ENCODE measurements at regions not wholly inside any gene's neighbourhood (a gene's known extent, or its start where the extent isn't known, plus 50 kb on each side); places are given as distances from the start of the nearest gene placed in this dataset.
"Not testable (repeated sequence)": the region's sequence is repeated elsewhere in the genome, so short reads cannot be mapped to it uniquely, and the experiment has no call there.

- DNase-seq: no peak
Observed at GRCh38 chr5:6106756-6107155, 271.6 kb downstream of the MED10 start.

GRCh38 chr5:6105320-6105719, 273.0 kb downstream of the MED10 start:
- no peak for DNase-seq

- no peak for DNase-seq
Observed at GRCh38 chr5:6096101-6096500, 282.2 kb downstream of the MED10 start.

- DNase-seq: not testable (repeated sequence)
Observed at GRCh38 chr5:6094180-6094579, 284.2 kb downstream of the MED10 start.

DNA sequence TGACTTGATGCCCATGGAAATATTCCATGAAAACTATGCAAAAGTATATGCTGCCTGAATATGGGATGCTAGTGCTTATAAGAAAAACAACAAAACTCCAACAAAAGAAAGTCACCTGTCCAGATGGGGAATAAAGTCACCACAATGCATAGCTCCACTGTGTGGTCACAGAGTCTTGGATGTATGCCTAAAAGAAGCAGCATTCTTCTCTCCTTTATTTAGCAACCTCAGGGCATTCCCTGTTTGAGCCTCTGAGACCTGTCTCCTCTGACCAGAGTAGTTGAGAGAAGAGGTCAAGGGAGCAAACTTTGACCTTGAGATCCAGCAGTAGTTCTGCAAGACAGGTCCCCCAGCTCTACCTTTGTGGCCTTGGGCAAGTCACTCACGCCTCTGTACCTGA, 287.5 kb downstream of the MED10 start:
- DNase-seq: no peak

DNA sequence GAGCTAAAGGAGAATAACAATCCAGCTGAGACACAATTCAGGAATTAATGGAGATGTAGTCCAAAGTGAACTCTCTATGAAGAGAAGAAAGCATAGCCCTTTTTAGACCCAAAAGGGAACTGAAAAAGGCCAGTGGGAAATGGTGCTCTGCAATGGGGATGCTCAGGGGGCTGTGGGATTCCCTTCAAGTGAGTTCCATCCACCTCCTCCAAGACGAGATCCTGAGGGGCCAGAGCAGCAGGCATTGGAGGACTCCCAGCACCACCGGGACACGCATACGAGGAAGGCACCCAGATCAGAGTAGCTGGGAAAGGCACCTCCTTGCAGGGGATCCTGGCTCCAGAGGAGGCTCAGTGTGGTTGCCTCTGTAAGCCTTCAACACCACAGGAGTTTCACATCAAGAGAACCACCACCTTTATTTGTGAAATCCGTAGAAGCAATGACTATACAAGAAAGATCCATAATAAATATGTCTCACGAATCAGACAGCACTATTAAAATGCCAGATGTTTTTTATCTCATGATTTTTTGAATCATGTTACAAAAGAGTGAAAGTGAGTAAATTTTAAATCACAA, 288.2 kb downstream of the MED10 start:
- DNase-seq: no peak

DNA sequence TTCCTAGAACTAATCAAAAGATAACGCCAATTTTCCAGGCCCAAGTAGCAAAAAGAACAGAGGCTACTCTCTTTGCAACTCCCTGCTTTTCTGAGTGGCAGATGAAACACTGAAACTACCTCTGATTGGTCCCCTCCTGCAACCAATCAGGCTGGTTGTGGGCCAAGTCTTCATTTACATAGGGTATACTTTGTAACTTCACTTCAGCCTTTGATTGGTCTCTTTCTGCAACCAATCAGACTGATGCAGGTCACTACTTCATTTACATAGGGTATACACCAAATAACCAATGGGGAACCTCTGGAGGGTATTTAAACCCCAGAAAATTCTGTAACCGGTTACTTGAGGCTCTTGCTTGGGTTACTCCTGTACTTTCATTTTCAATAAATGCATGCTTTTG, 289.6 kb downstream of the MED10 start:
- DNase-seq: no peak

DNA sequence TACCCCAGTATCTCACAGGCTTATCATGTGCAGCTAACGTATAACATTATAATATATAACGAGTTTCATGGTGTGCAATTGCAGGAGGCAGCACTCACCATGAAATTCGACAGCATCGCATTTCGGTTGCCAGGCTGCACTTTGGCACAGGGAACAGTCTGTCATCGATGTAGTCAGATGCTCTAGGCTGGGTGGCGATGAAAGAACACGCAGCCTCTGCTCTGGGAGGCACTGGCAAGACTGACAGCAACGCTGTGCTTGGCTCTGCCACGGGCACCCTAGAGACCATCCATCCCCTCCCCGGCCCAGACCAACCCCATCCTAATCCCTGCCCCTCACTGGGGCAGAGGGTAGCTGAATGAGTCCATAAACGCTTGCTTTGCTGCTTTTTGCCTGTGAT, 290.8 kb downstream of the MED10 start:
- DNase-seq: no peak

DNA sequence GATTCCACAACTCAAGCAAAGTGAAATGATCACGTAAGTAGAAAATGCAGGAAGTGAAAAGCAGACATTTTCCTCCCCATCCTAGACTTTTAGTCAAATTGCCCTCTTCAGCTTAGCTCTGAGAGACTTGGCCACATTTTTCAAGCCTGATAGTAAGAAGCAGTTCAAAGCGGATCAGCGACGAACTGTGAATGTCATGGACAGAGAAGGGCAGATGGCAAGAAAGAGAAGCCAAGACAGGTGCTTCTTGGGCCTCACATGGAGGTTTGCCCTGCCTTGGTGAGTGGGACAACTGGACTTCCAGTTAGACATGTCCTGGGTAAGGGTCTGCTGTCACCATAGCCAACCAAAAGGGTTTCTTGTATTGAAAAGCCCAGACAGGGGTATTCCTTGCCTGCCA, 291.5 kb downstream of the MED10 start:
- no peak for DNase-seq

- no peak for DNase-seq
Observed at GRCh38 chr5:6085341-6085860, 292.9 kb downstream of the MED10 start.

DNA sequence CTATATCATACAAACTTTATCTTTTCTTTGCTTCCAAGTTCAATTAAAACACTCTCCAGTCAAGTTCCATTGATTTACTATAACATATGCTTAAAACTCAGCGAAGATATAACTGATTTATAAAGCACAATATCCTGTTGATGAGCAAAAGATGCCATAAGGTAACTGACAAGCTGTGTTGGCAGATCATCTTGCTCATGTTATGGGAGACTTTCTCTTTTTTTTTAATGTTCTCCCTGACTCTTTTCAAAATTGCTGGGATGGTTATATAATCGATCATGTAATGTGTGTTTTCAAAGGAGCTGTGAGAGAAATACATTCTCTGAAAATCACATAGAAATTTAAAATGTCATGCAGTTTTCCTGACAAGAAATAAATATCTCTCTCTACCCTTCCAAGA, 293.5 kb downstream of the MED10 start:
- DNase-seq: no peak

- DNase-seq: no peak
Observed at GRCh38 chr5:6084376-6084775, 294.0 kb downstream of the MED10 start.

DNA sequence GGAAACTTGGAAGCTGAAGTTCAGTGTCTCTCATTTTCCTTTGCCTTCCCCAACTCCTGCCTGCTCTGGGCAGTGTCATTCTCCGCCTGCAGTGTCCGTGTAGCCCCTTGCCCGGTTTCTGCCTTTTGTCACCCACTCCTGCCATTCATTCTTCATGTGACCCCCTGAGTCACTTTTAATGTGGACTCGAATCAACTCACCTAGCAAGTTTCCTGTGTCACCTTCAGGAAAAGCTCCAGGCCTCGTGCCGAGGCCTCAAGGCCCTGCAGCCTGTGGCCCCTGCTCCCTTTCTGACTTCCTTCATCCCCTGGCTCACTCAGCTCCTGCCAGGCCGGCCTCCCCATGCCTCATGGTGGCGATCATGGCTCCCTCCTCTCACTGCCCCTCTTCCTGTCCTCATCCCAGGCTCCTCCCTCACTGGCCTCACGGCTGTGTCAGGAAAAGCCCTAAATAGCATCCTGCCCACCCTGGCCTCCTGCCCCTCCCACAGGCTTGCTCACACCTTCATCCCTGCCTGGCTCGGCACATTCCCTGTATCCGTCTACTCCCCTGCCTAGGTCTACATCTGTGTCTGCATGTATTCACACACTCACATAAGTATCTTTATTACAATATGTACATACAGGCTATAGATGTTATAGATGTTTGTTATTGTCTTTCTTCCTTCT, 294.9 kb downstream of the MED10 start:
- DNase-seq: no peak

GRCh38 chr5:6082685-6083084, 295.7 kb downstream of the MED10 start:
- no peak for DNase-seq

- no peak for DNase-seq
Observed at GRCh38 chr5:6081727-6082210, 296.6 kb downstream of the MED10 start.

DNA sequence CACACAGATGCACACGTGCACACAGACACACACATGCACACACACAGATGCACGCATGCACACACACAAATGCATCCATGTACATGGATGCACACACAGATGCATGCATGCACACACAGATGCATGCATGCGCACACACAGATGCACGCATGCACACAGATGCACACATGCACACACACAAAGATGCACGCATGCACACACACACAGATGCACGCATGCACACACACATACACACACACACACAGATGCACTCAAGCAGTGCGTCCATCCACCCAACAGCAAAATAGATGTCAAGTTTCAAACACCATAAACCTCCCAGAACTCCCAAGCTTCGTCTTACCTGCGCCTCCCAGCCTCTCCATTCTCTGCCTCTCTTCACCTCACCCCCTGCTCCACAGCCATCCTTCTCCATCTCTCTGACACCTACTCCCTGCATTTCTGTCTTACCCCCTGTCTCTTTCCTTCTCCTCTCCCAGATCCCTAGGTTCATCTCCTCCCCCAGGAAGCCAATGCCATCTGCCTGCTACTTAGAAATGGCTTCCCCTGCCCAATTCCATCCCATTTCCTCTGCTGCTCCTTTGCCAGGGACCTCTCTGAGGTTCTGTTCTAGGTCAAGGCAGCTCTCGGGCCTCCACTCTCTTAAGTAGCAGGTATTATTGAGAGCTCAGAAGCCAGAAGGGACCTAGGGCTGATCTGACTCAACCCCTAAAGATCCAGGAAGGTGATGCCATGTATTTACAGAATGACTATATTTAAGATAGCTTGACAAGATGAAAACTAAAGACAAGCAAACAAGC, 297.2 kb downstream of the MED10 start:
- DNase-seq: no peak

GRCh38 chr5:6080436-6080835, 297.9 kb downstream of the MED10 start:
- no peak for DNase-seq

- no peak for DNase-seq
Observed at GRCh38 chr5:6078881-6079280, 299.5 kb downstream of the MED10 start.

DNA sequence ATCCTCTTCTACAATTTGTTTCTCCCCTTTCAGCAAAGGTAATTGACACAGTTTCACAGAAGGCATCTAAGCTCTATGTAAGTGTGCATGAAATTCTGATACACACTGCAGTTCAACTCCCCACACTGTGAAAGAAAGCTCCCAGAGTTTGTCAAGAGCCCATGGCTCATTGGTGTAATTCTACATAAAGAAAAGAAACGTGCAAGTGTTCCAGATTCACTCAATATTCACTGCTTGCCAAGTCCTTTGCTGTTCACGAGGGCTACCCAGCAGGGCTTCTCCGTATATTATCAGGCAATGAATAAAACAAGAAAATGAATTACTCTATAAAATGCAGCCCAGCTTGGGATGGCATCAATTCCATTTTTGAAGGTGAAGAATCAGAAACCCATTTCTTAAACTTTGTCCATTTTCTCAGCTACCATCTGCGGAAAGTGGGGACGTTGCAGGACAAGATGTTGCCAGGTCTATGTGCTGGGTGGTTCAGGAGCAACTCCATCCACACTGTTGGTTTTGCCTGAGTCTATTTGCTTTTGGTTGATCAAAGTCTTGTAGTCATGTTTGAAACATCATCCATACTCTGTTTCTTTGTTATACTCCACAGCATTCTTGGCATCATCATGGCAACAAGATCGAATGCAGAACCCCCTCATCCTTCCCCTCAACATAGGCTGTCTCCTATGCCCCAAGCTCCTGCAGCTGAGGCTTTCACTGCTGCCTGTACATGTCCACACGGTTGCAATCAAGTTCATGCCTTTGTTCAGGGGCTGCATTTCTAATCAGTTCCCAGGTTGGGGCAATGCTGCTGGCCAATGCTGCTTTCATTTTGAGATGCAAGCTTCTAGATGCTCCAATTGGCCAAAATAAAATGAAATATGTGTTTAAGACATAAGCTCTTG, 301.8 kb downstream of the MED10 start:
- no peak for DNase-seq

DNA sequence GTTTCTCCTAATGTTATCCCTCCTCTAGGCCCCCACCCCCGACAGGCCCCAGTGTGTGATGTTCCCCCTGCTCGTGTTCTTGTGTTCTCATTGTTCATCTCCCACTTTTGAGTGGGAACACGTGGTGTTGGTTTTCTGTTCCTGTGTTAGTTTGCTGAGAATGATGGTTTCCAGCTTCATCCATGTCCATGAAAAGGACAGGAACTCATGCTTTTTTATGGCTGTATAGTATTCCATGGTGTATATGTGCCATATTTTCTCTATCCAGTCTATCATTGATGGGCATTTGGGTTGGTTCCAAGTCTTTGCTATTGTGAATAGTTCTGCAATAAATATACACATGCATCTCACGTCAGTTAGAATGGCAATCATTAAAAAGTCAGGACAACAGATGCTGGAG, 305.9 kb downstream of the MED10 start:
- not testable (repeated sequence) for DNase-seq

DNA sequence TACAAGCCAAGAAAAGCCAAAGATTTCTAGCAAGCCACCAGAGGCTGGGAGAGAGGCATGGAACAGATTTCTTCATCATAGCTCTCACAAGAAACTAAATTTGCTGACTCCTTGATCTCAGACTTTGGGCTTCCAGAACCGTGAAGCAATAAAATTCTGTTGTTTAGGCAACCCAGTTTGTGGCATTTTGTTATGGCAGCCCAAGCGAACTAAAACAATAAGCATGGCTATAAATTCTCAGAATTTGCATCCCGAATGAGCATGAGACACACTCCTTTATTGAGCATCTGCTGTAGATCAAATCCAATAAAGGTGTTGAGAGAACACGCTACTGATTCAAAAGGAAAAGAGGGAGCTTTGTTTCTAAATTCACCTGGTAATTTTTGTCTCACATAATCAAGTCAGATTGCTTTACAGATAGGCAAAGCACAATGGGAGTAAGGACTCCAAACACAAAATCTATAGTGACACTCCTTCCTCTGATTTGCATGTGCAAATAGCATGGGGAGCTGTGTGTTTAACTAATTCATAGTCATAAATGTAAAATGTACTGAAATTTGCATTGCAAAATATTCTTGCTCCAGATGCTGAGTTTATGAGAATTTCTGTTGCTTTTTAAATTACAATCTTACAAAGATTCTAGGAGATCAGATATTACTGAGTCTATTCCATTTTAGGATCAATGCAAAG, 308.7 kb downstream of the MED10 start:
- DNase-seq: no peak

DNA sequence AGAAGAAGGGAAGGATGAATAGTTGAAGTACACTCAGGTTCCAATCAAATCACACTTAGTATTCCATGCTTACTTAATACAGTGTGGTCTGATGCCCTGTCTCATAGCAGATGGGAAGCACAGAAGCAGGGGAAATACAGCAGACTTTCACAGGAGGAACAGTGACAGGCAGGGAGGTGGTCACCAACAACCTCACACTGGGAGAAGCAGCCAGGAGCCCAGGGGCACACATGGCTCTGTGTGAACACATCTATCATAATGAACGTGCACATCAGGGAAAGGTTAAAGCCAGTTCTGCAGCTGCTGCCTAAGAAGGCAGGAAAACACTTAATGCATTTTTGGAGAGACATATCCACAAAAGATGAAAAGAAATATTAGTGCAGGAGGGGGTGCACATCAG, 312.3 kb downstream of the MED10 start:
- DNase-seq: no peak

All from NCI-H2029 (cell line).